ENCODE measurements at regions not wholly inside any gene's neighbourhood (a gene's known extent, or its start where the extent isn't known, plus 50 kb on each side); places are given as distances from the start of the nearest gene placed in this dataset.

- DNase-seq (ENCODE audit: low read depth in 2 of 2), result no peak
Observed at GRCh38 chr5:17761326-17761725, 127.1 kb downstream of the TAF11L14 start.

GRCh38 chr5:17763301-17763700, 129.0 kb downstream of the TAF11L14 start:
- no peak for DNase-seq (ENCODE audit: low read depth in 2 of 2)

- no peak for DNase-seq (ENCODE audit: low read depth in 2 of 2)
Observed at GRCh38 chr5:17766031-17766430, 131.8 kb downstream of the TAF11L14 start.

- DNase-seq (ENCODE audit: low read depth in 2 of 2), result no peak
Observed at GRCh38 chr5:17769277-17769676, 135.0 kb downstream of the TAF11L14 start.

- no peak for DNase-seq (ENCODE audit: low read depth in 2 of 2)
Observed at GRCh38 chr5:17772232-17772631, 138.0 kb downstream of the TAF11L14 start.

GRCh38 chr5:17785774-17786173, 151.5 kb downstream of the TAF11L14 start:
- no peak for DNase-seq (ENCODE audit: low read depth in 2 of 2)

GRCh38 chr5:17788351-17788750, 154.1 kb downstream of the TAF11L14 start:
- no peak for DNase-seq (ENCODE audit: low read depth in 2 of 2)

GRCh38 chr5:17794201-17794600, 159.9 kb downstream of the TAF11L14 start:
- DNase-seq (ENCODE audit: low read depth in 2 of 2), result no peak

- no peak for DNase-seq (ENCODE audit: low read depth in 2 of 2)
Observed at GRCh38 chr5:17794815-17795214, 160.6 kb downstream of the TAF11L14 start.

- DNase-seq (ENCODE audit: low read depth in 2 of 2), result no peak
Observed at GRCh38 chr5:17796142-17796541, 161.9 kb downstream of the TAF11L14 start.

- no peak for DNase-seq (ENCODE audit: low read depth in 2 of 2)
Observed at GRCh38 chr5:17796757-17797396, 162.6 kb downstream of the TAF11L14 start.

GRCh38 chr5:17799521-17799920, 165.3 kb downstream of the TAF11L14 start:
- DNase-seq (ENCODE audit: low read depth in 2 of 2), result no peak

GRCh38 chr5:17801595-17801994, 167.3 kb downstream of the TAF11L14 start:
- no peak for DNase-seq (ENCODE audit: low read depth in 2 of 2)

- DNase-seq (ENCODE audit: low read depth in 2 of 2), result no peak
Observed at GRCh38 chr5:17802256-17802655, 168.0 kb downstream of the TAF11L14 start.

GRCh38 chr5:17803971-17804370, 169.7 kb downstream of the TAF11L14 start:
- no peak for DNase-seq (ENCODE audit: low read depth in 2 of 2)

GRCh38 chr5:17805227-17805825, 171.1 kb downstream of the TAF11L14 start:
- DNase-seq (ENCODE audit: low read depth in 2 of 2), result no peak

- no peak for DNase-seq (ENCODE audit: low read depth in 2 of 2)
Observed at GRCh38 chr5:17806818-17807468, 172.7 kb downstream of the TAF11L14 start.

- no peak for DNase-seq (ENCODE audit: low read depth in 2 of 2)
Observed at GRCh38 chr5:17808566-17808965, 174.3 kb downstream of the TAF11L14 start.

- DNase-seq (ENCODE audit: low read depth in 2 of 2), result no peak
Observed at GRCh38 chr5:17810734-17811133, 176.5 kb downstream of the TAF11L14 start.

- no peak for DNase-seq (ENCODE audit: low read depth in 2 of 2)
Observed at GRCh38 chr5:17813214-17813613, 179.0 kb downstream of the TAF11L14 start.

GRCh38 chr5:17816505-17816904, 182.2 kb downstream of the TAF11L14 start:
- no peak for DNase-seq (ENCODE audit: low read depth in 2 of 2)

GRCh38 chr5:17816944-17817343, 182.7 kb downstream of the TAF11L14 start:
- no peak for DNase-seq (ENCODE audit: low read depth in 2 of 2)

GRCh38 chr5:17817990-17818389, 183.7 kb downstream of the TAF11L14 start:
- no peak for DNase-seq (ENCODE audit: low read depth in 2 of 2)

All from stimulated activated CD4-positive, alpha-beta T cell treated with anti-CD3 and anti-CD28 coated beads, Interleukin-12 subunit alpha, Interleukin-12 subunit beta, amount 100 ng/mL, for 24 hours (primary cell).